Fibroblast of skin of right quadriceps (primary cell): ENCODE measurements at regions not wholly inside any gene's neighbourhood (a gene's known extent, or its start where the extent isn't known, plus 50 kb on each side); places are given as distances from the start of the nearest gene placed in this dataset.
"Not testable (repeated sequence)": the region's sequence is repeated elsewhere in the genome, so short reads cannot be mapped to it uniquely, and the experiment has no call there.

Experiments
- DNase-seq: peaks from one replicate; pipeline ENCODE4 v3.0.0-alpha.2; 2013

- DNase-seq, result no peak
Observed at GRCh38 chr10:111634191-111634590, 549.4 kb downstream of the GPAM start.

- no peak for DNase-seq
Observed at GRCh38 chr10:111646021-111646420, 537.5 kb downstream of the GPAM start.

GRCh38 chr10:111648046-111648445, 535.5 kb downstream of the GPAM start:
- DNase-seq, result peak; percentile 74

GRCh38 chr10:111649080-111649479, 534.5 kb downstream of the GPAM start:
- DNase-seq, result not testable (repeated sequence)

- DNase-seq, result no peak
Observed at GRCh38 chr10:111650088-111650487, 533.5 kb downstream of the GPAM start.

GRCh38 chr10:111656066-111656465, 527.5 kb downstream of the GPAM start:
- DNase-seq, result no peak

- peak; percentile 3 for DNase-seq
Observed at GRCh38 chr10:111677759-111678158, 505.8 kb downstream of the GPAM start.

- no peak for DNase-seq
Observed at GRCh38 chr10:111686796-111687195, 496.8 kb downstream of the GPAM start.

GRCh38 chr10:111698711-111699110, 484.9 kb downstream of the GPAM start:
- DNase-seq, result peak; percentile 11

- DNase-seq, result no peak
Observed at GRCh38 chr10:111703986-111704385, 479.6 kb downstream of the GPAM start.

- DNase-seq, result peak; percentile 64
Observed at GRCh38 chr10:111705021-111705420, 478.5 kb downstream of the GPAM start.

- DNase-seq, result peak; percentile 7
Observed at GRCh38 chr10:111706331-111706730, 477.2 kb downstream of the GPAM start.

GRCh38 chr10:111707076-111707475, 476.5 kb downstream of the GPAM start:
- DNase-seq, result peak; percentile 74

GRCh38 chr10:111709603-111710002, 474.0 kb downstream of the GPAM start:
- no peak for DNase-seq

GRCh38 chr10:111716032-111716431, 467.5 kb downstream of the GPAM start:
- DNase-seq, result no peak

GRCh38 chr10:111724121-111724520, 459.4 kb downstream of the GPAM start:
- DNase-seq, result no peak

GRCh38 chr10:111725050-111725449, 458.5 kb downstream of the GPAM start:
- DNase-seq, result no peak

GRCh38 chr10:111732166-111732785, 451.3 kb downstream of the GPAM start:
- no peak for DNase-seq

- DNase-seq, result no peak
Observed at GRCh38 chr10:111739125-111739873, 444.3 kb downstream of the GPAM start.

GRCh38 chr10:111739874-111740139, 443.8 kb downstream of the GPAM start:
- no peak for DNase-seq

- DNase-seq, result no peak
Observed at GRCh38 chr10:111745982-111746381, 437.6 kb downstream of the GPAM start.

GRCh38 chr10:111747751-111748150, 435.8 kb downstream of the GPAM start:
- peak; percentile 8 for DNase-seq

- no peak for DNase-seq
Observed at GRCh38 chr10:111748184-111748583, 435.4 kb downstream of the GPAM start.

- DNase-seq, result no peak
Observed at GRCh38 chr10:111750165-111750849, 433.3 kb downstream of the GPAM start.
